HepG2 (cell line): ENCODE measurements at regions not wholly inside any gene's neighbourhood (a gene's known extent, or its start where the extent isn't known, plus 50 kb on each side); places are given as distances from the start of the nearest gene placed in this dataset.

Experiments
- ATAC-seq: fragments of 200-7000 bp; cut with Tn5 transposase; 3 replicates; pipeline ENCODE4 v1.9.1; 2020; ENCODE audit warnings: mild to moderate bottlenecking, moderate library complexity
- BruUV-seq: library from RNA; stranded (reverse); fragments of 400-500 nt; replicated peaks from 2 replicates; lab custom pipeline; 2021; lab: Mats Ljungman, UMichigan
- CTCF ChIA-PET: fragments of 300-600 bp; formaldehyde crosslinking; extraction: SDS; loops from one replicate; lab custom pipeline; 2021; ENCODE audit warnings: low total read pairs, inconsistent platforms, low intra/inter-chr PET ratio; lab: Yijun Ruan, JAX
- POLR2A ChIA-PET: fragments of 350-600 bp; sonication (Branson Sonifier 250); formaldehyde crosslinking; loops from one replicate; lab custom pipeline; 2020; ENCODE audit warnings: antibody characterized with exemption, inconsistent platforms; lab: Yijun Ruan, JAX
- DNase-seq: peaks from one replicate; pipeline ENCODE4 v3.0.0-alpha.2; 2015; ENCODE audit warnings: low spot score
- FAIRE-seq: peaks from 3 replicates; lab custom pipeline; 2011; peaks lifted over from hg19 to GRCh38; lab: Jason Lieb, UNC
- H2AFZ ChIP-seq: one replicate; pipeline ENCODE4 v1.6.1; 2011; ENCODE audit warnings: low read length, inconsistent platforms
- H3K27ac ChIP-seq: fragments of 300-600 bp; 3 replicates; pipeline ENCODE4 v1.8.0; 2011; ENCODE audit warnings: mixed run types, mild to moderate bottlenecking, mixed read lengths, low read length, inconsistent platforms; ENCODE audit not compliant: insufficient read depth; ENCODE audit errors: extremely low read length
- H3K27me3 ChIP-seq, 2 experiments: fragments of 200-600 bp in 1 of 2; 2 replicates in 1 of 2; 3 replicates in 1 of 2; pipeline versions ENCODE4 v1.6.0 to v1.8.0; 2011; ENCODE audit warnings: low read length in 2 of 2, mild to moderate bottlenecking in 2 of 2, moderate library complexity in 2 of 2, inconsistent platforms in 1 of 2; ENCODE audit not compliant: insufficient read depth in 2 of 2, control insufficient read depth in 1 of 2
- H3K36me3 ChIP-seq, 2 experiments: fragments of 200-600 bp in 1 of 2; replicated peaks in 1 of 2; 2 replicates in 1 of 2; 3 replicates in 1 of 2; pipeline versions ENCODE4 v1.5.1 to v1.8.0; 2011; ENCODE audit warnings: low read length in 2 of 2, inconsistent platforms in 1 of 2; ENCODE audit not compliant: insufficient read depth in 2 of 2, control insufficient read depth in 1 of 2
- H3K4me1 ChIP-seq: 2 replicates; pipeline ENCODE4 v1.5.1; 2012; ENCODE audit warnings: low read length, inconsistent platforms; ENCODE audit not compliant: insufficient read depth
- H3K4me2 ChIP-seq: 2 replicates; pipeline ENCODE4 v1.6.0; 2011; ENCODE audit warnings: low read depth, low read length, inconsistent platforms
- H3K4me3 ChIP-seq, 3 experiments: fragments of 200-600 bp in 1 of 3; sonication (generic), shearing (Covaris generic) in 1 of 3; replicated peaks in 1 of 3; 2 replicates each; pipeline ENCODE4 v1.5.1; 2011 to 2016; ENCODE audit warnings: low read length in 3 of 3, inconsistent platforms in 2 of 3, low read depth in 2 of 3, mild to moderate bottlenecking in 2 of 3, control low read depth in 1 of 3, mixed read lengths in 1 of 3; ENCODE audit not compliant: insufficient read depth in 1 of 3
- H3K79me2 ChIP-seq: one replicate; pipeline ENCODE4 v1.6.1; 2011; ENCODE audit warnings: low read length, inconsistent platforms; ENCODE audit not compliant: insufficient read depth
- H3K9ac ChIP-seq: 2 replicates; pipeline ENCODE4 v1.6.0; 2011; ENCODE audit warnings: mild to moderate bottlenecking, low read depth, low read length, inconsistent platforms; ENCODE audit not compliant: insufficient read depth
- H3K9me3 ChIP-seq: 2 replicates; pipeline ENCODE4 v1.5.1; 2012; ENCODE audit warnings: mild to moderate bottlenecking, low read length
- H4K20me1 ChIP-seq: 2 replicates; pipeline ENCODE4 v1.6.0; 2011; ENCODE audit warnings: inconsistent platforms, mild to moderate bottlenecking, low read length, moderate library complexity; ENCODE audit not compliant: insufficient read depth
- FOXP1 ChIP-seq, 2 experiments: fragments of 450-650 bp in 1 of 2; IDR thresholded peaks; 2 replicates each; pipeline ENCODE4 v1.6.1; 2017 to 2018; ENCODE audit warnings: antibody characterized with exemption in 1 of 2
- NR1H2 ChIP-seq: sonication (generic); formaldehyde crosslinking; IDR thresholded peaks from 2 replicates; pipeline ENCODE4 v1.8.1; 2022; ENCODE audit warnings: low read depth, missing genetic modification reagents, borderline replicate concordance
- RBFOX2 ChIP-seq: fragments of 200-400 bp; formaldehyde crosslinking; IDR thresholded peaks from 2 replicates; pipeline ENCODE4 v1.6.1; 2017; ENCODE audit warnings: low read depth, mild to moderate bottlenecking, low read length
- SNRNP70 ChIP-seq: fragments of 200-400 bp; formaldehyde crosslinking; IDR thresholded peaks from 2 replicates; pipeline ENCODE4 v1.6.1; 2017; ENCODE audit warnings: mild to moderate bottlenecking, low read depth, low read length, moderate library complexity
- ZNF230 ChIP-seq: sonication (generic); formaldehyde crosslinking; IDR thresholded peaks from 2 replicates; pipeline ENCODE4 v1.4.0; 2020; ENCODE audit warnings: mild to moderate bottlenecking, missing genetic modification reagents
- WGBS: methylation state at CpG from one replicate; pipeline ENCODE4 v1.1.6; 2017; ENCODE audit warnings: low lambda C conversion rate; 5-methylcytosine and 5-hydroxymethylcytosine counted together
- in situ Hi-C: cut with HindIII; loops from 2 replicates; pipeline ENCODE4 v1.10.0; 2017; ENCODE audit warnings: low pct_unique_long_range_greater_than_20kb; ENCODE audit not compliant: extremely low pct_ligation_motif_present
- intact Hi-C: fragments of 100-400 bp; cut with micrococcal nuclease; formaldehyde crosslinking; loops from one replicate; pipeline ENCODE4 v1.10.0; 2022; ENCODE audit not compliant: unreplicated experiment
- TF ChIP-seq, protein P1 (sequence below): sonication (generic); formaldehyde crosslinking; IDR thresholded peaks from 2 replicates; pipeline ENCODE4 v1.5.0; 2020; ENCODE audit warnings: missing genetic modification reagents
- TF ChIP-seq, protein P2 (sequence below): sonication (generic); formaldehyde crosslinking; IDR thresholded peaks from 2 replicates; pipeline ENCODE4 v1.5.0; 2020; ENCODE audit warnings: mild to moderate bottlenecking, missing genetic modification reagents
- TF ChIP-seq, protein P3 (sequence below): sonication (generic); formaldehyde crosslinking; IDR thresholded peaks from 2 replicates; pipeline ENCODE4 v1.4.0; 2020; ENCODE audit warnings: missing genetic modification reagents, borderline replicate concordance

DNA sequence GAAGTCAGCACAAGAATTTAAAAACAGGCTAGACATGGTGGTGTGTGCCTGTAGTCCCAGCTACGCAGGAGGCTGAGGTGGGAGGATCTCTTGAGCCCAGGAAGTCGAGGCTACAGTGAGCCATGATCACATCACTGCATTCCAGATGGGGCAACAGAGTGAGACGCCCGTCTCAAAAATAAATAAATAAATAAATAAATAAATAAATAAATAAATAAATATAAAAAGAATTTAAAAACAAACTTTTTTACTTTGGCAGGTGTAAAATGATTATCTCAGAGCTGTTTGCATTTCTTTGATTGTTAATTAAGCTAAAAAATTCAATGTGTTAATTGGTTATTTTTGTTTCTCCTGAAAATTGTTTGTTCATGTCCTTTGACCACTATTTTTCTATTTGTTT lies 97.5 kb upstream of the RPS6KA3 start:
- in situ Hi-C loops = loop anchor here (10.0 kb wide), 1 partner anchor 99 kb away; the partner anchor contains the start of gene RPS6KA3
- Histone ChIP-seq H3K27me3 (no peaks in the 10 kb centered on the region), H3K27ac (peak overlapping the region; percentile 98), H4K20me1 (no peaks in the 10 kb centered on the region)
- ATAC-seq = no peak
- TF ChIP-seq, protein P1, sequence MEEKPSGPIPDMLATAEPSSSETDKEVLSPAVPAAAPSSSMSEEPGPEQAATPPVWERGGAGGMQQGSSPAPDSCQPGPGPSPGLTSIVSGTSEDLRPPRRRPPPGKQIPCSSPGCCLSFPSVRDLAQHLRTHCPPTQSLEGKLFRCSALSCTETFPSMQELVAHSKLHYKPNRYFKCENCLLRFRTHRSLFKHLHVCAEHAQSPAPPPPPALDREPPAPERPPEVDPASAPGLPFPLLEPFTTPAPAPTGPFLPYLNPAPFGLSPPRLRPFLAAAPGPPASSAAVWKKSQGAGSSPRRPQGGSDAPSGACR (CRISPR knock-in tag) = no peak
- TF ChIP-seq NR1H2 (CRISPR knock-in tag) = no peak
- TF ChIP-seq, protein P2, sequence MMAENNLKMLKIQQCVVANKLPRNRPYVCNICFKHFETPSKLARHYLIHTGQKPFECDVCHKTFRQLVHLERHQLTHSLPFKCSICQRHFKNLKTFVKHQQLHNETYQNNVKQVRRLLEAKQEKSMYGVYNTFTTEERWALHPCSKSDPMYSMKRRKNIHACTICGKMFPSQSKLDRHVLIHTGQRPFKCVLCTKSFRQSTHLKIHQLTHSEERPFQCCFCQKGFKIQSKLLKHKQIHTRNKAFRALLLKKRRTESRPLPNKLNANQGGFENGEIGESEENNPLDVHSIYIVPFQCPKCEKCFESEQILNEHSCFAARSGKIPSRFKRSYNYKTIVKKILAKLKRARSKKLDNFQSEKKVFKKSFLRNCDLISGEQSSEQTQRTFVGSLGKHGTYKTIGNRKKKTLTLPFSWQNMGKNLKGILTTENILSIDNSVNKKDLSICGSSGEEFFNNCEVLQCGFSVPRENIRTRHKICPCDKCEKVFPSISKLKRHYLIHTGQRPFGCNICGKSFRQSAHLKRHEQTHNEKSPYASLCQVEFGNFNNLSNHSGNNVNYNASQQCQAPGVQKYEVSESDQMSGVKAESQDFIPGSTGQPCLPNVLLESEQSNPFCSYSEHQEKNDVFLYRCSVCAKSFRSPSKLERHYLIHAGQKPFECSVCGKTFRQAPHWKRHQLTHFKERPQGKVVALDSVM (CRISPR knock-in tag) = 0 out of 2 replicates have a peak, but pooled peaks have one; percentile 22
- TF ChIP-seq ZNF230 (CRISPR knock-in tag) = no peak
- TF ChIP-seq, all 625 proteins: peak for 1
- ChIA-PET POLR2A (no interaction called here), CTCF (no interaction called here)
- FAIRE-seq = no peak
- H3K79me2 ChIP-seq = no peaks in the 10 kb centered on the region
- H3K9me3 ChIP-seq = no peaks in the 10 kb centered on the region
- no peak overlapping the region for H2AFZ ChIP-seq
- H3K4me1 ChIP-seq = peaks cover 51% of the 10 kb centered on the region
- no peak overlapping the region for H3K4me3 ChIP-seq
- H3K36me3 ChIP-seq = no peaks in the 10 kb centered on the region
- intact Hi-C loops = no loop called here
- 0 out of 2 replicates have a peak overlapping the region, but pooled peaks have one; percentile 86 for H3K9ac ChIP-seq
- H3K4me2 ChIP-seq = peak overlapping the region; percentile 84; the same call in 1 of the 2 replicates
- BruUV-seq = no TSS peak
- WGBS = 94% methylated on average over 4 of the region's 4 CpGs
- no peak for DNase-seq

DNA sequence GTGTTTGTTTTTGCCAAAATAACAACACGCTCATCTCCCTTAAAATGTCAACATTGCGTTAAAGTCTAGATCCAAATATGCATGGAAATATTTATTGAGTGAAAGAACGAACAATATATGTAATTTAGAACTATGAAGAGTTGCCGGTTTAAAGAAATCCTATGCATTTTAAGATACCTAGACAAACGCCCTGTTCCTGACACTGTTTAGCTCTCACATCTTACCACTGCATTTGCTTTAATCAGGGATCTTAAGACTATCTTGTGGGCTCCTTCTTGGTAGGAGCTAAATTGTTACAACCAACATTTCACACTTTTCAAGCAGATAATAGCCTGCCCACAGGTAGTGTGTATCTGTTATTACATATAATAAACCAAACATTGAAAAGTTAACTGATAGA lies 96.6 kb upstream of the RPS6KA3 start:
- no peak overlapping the region for H2AFZ ChIP-seq
- peaks cover 51% of the 10 kb centered on the region for H3K4me1 ChIP-seq
- no peaks in the 10 kb centered on the region for H4K20me1 ChIP-seq
- peak overlapping the region; percentile 98 for H3K27ac ChIP-seq
- H3K9ac ChIP-seq = peak overlapping the region; percentile 86
- ChIA-PET POLR2A (interaction anchor here (0.9 to 3.4 kb wide), 18 partner anchors 10 to 117 kb away, joined by 3 to 45 read pairs (median 11); partner anchors contain the start of gene RPS6KA3), CTCF (no interaction called here)
- no peaks in the 10 kb centered on the region for H3K36me3 ChIP-seq
- in situ Hi-C loops (loop anchor here (10.0 kb wide), 1 partner anchor 98 kb away; the partner anchor contains the start of gene RPS6KA3), intact Hi-C loops (loop anchor here (2.0 kb wide), 3 partner anchors 80 to 100 kb away; no protein-coding TSS in a partner anchor)
- H3K9me3 ChIP-seq = no peaks in the 10 kb centered on the region
- no peaks in the 10 kb centered on the region for H3K79me2 ChIP-seq
- FAIRE-seq (no peak), DNase-seq (no peak), ATAC-seq (no peak)
- H3K4me2 ChIP-seq = peak overlapping the region; percentile 84
- H3K4me3 ChIP-seq = peak overlapping the region; percentile 8 to 62 (median 43); a peak in 3 of 6 replicates
- TF ChIP-seq SNRNP70 (no peak), RBFOX2 (peak; percentile 54; the same call in 1 of the 2 replicates), FOXP1 (IDR thresholded peaks at IDR 0.05) (no peak), FOXP1 (CRISPR knock-in tag; IDR thresholded peaks at IDR 0.05) (0 out of 2 replicates have a peak, but pooled peaks have one; percentile 7)
- TF ChIP-seq, protein P3, sequence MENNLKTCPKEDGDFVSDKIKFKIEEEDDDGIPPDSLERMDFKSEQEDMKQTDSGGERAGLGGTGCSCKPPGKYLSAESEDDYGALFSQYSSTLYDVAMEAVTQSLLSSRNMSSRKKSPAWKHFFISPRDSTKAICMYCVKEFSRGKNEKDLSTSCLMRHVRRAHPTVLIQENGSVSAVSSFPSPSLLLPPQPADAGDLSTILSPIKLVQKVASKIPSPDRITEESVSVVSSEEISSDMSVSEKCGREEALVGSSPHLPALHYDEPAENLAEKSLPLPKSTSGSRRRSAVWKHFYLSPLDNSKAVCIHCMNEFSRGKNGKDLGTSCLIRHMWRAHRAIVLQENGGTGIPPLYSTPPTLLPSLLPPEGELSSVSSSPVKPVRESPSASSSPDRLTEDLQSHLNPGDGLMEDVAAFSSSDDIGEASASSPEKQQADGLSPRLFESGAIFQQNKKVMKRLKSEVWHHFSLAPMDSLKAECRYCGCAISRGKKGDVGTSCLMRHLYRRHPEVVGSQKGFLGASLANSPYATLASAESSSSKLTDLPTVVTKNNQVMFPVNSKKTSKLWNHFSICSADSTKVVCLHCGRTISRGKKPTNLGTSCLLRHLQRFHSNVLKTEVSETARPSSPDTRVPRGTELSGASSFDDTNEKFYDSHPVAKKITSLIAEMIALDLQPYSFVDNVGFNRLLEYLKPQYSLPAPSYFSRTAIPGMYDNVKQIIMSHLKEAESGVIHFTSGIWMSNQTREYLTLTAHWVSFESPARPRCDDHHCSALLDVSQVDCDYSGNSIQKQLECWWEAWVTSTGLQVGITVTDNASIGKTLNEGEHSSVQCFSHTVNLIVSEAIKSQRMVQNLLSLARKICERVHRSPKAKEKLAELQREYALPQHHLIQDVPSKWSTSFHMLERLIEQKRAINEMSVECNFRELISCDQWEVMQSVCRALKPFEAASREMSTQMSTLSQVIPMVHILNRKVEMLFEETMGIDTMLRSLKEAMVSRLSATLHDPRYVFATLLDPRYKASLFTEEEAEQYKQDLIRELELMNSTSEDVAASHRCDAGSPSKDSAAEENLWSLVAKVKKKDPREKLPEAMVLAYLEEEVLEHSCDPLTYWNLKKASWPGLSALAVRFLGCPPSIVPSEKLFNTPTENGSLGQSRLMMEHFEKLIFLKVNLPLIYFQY = no peak
- BruUV-seq = TSS peak; percentile 93
- 0% methylated on average over 5 of the region's 5 CpGs for WGBS
- no peaks in the 10 kb centered on the region for H3K27me3 ChIP-seq
